ENCODE measurements at regions not wholly inside any gene's neighbourhood (a gene's known extent, or its start where the extent isn't known, plus 50 kb on each side); places are given as distances from the start of the nearest gene placed in this dataset.

- TF ChIP-seq CTCF (IDR thresholded peaks at IDR 0.05): no peak
- no peak for TF ChIP-seq POLR2A (IDR thresholded peaks at IDR 0.05)
Observed at GRCh38 chr7:26052706-26053105, 99.3 kb upstream of the NFE2L3 start.

Measured in Peyer's patch (tissue), 4 donors.